DMS114 treated with DMSO at 0.1 percent for 48 hours (cell line): ENCODE measurements at regions not wholly inside any gene's neighbourhood (a gene's known extent, or its start where the extent isn't known, plus 50 kb on each side); places are given as distances from the start of the nearest gene placed in this dataset.
"Not testable (repeated sequence)": the region's sequence is repeated elsewhere in the genome, so short reads cannot be mapped to it uniquely, and the experiment has no call there.

Experiments used
- DNase-seq: peaks from one replicate; lab custom pipeline; 2025; ENCODE audit not compliant: unreplicated experiment; lab: John Stamatoyannopoulos, UW

DNA sequence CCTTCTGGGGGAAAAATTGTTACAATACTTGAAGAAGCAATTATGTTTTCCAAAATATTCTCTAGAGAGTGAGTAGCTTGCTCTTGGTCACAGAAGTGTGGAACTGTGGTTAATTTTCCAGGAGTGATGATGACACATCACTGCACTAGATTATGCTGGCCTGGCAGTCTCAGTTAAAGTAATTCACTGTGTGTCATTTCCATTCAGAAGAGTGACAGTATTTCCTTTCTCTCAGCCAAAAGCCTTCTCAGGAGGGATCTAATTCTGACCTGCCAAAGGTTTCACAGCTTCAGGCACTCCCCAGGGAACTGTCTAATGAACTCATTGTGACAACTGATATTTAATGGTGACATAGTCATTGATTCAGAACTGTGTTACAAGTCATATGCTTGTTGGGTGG is 517.5 kb downstream of the TBC1D32 start:
- DNase-seq, result no peak

DNA sequence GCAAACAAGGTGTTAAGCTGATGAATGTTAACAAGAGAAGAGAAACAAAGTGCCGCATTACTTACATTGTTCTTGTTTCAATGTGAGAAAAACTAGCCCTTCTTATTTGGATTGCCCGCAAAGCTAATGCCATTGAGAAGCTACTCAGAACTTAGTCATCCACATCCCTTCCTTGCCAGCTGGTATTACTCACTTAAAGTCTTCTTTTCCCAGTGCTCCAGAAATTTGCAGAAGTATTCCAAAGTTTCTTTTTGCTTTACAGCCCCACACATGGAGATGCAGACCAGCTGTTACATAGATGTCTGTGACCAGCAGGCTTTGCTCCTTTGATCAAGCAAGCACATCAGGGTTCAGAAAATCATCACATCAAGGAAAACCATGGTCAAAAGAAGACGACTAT is 529.0 kb downstream of the TBC1D32 start:
- DNase-seq, result no peak

GRCh38 chr6:120804612-120805011 is 529.7 kb downstream of the TBC1D32 start:
- no peak for DNase-seq

DNA sequence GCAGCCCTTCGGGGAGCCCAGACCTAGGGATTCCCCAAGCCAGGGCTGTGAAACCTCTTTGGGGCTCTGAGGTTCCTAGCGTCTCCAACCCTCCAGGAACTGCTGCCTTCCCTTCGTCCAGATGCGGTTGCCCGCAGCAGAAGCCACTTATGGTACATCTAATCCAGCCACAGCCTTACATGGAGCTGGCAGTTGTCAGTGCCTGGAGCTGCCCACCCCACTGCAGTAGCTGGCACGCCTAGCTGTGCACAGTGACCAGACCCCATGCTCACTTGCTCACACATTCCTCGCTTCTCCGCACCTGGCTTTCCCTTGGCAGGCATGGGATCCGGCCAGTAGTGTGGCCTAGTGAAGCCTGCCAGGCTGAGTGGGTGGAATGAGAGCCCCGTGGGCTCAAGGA is 547.6 kb downstream of the TBC1D32 start:
- no peak for DNase-seq

GRCh38 chr6:120786256-120786655 is 548.0 kb downstream of the TBC1D32 start:
- no peak for DNase-seq

DNA sequence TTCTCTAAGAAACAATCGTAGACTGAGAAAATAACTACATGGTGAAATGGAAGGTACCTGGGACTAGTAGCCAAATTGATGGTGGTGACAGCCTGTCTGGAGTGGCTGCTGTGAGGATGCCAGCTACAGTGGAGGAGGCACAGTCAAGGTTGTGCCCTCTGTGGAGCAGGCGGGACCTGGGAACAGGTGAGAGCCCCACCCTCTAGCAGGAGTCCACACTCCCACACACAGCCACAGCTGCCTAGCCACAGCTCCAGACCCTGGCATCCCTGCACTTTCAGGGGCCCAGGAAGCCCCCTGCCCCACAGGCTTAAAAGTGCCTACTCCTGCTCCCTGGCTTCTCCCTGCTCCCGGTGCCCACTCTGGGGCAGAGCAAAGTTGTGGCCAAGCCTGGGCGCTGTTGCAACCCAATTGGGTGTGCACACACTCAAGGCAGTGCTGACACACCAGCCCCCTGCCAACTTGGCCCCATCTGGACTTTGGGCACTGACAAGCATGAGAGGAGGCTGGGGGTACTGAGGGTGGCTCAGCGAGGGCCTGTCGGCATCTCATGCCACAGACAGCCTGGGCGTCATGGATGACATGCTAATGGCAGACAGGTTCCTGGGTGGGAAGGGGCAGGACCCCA is 548.7 kb downstream of the TBC1D32 start:
- no peak for DNase-seq

- no peak for DNase-seq
These were observed 554.8 kb downstream of the TBC1D32 start for GRCh38 chr6:120779441-120779840.

DNA sequence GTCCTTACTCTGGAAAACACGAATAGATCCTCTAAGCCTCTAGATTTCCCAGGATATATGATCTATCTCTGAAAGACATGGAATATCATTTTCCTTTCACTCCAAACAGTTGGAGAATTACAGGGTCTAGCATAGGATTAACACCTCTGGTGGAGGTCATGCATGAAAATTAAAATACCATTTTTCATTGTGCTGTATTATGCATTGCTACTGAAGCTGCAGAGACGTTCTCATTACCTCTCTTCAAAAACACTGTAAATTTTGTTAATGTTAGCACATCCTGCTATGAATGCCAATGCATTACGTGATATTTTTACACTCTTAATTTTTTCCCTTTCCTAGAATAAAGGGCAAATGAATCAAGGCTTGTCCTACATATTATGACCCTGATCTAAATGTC is 558.6 kb downstream of the TBC1D32 start:
- DNase-seq, result no peak

GRCh38 chr6:120774275-120774674 is 560.0 kb downstream of the TBC1D32 start:
- DNase-seq, result no peak

GRCh38 chr6:120771019-120771418 is 563.3 kb downstream of the TBC1D32 start:
- DNase-seq, result no peak

DNA sequence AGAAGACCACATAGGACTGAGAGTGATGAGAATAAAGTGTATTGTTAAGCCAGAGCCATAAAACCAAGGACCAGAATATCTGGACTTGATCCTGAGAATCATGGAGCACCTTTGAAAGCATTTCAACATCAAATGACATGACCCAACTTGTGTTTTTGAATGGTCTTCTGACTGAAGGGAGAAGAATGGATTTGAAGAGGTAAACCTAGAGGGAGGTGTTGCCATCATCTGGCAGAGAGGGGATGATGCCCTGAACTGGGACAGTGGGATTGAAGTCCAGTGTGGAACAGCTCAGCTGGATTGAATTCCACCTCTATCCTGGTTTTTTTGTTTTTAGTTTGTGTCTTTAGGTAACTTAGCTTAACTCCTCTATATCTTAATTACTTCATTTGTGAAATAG is 570.0 kb downstream of the TBC1D32 start:
- no peak for DNase-seq

GRCh38 chr6:120759570-120759969 is 574.7 kb downstream of the TBC1D32 start:
- DNase-seq, result no peak

- not testable (repeated sequence) for DNase-seq
These were observed 585.7 kb downstream of the TBC1D32 start for GRCh38 chr6:120748574-120748973.

- DNase-seq, result no peak
These were observed 597.5 kb downstream of the TBC1D32 start for GRCh38 chr6:120736740-120737139.

DNA sequence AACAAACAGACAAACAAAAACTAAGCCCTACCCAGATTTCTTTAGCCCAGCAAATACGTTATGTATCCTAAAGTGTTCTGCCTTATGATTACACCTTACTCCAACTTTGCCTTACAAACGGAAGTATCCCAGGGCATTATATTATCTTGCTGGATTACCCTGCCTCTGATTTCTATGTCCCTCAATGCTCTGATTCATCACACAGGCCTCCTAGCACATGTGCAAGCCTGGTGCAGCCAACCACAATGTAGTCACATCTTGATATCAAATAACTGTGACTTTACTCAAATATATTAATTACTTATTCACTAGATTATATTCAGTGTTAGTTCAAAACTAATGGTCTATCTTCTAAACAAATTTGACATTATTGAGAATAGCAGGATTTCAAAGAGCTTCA is 598.6 kb downstream of the TBC1D32 start:
- no peak for DNase-seq

DNA sequence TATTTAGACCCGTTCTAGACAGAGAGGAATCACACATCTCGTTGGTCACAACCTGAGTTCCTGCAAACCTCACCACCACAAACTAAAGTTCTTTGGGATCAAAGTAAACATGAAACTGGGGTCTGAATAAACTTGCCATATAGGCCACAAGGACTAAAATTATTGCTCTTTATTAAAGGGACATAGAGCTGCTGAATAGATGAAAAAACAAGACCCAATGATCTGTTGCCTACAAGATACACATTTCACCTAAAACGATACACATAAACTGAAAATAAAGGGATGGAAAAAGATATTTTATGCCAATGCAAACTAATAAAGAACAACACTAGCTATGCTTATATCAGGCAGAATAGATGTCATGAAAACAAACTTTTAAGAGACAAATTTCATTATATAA is 623.0 kb downstream of the TBC1D32 start:
- DNase-seq, result no peak

DNA sequence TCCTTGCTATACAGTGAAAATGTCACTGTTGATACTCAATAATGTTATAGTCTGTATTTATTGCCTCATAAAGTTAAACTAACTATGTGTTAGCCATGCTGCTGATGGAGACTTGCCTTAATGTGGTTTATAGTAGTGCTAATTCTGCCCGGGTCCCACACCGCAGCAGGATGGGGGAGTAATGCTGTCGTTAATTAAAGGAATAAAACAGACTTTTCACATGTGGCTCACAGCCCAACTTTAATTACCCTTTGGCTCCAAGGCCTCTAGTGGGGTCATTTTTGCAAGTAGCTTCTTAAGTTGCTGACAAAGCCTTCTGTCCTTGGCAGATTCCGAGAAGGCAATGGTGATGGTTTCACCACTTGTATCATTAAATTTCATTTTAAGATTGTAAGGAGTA is 634.3 kb downstream of the TBC1D32 start:
- DNase-seq, result no peak

DNA sequence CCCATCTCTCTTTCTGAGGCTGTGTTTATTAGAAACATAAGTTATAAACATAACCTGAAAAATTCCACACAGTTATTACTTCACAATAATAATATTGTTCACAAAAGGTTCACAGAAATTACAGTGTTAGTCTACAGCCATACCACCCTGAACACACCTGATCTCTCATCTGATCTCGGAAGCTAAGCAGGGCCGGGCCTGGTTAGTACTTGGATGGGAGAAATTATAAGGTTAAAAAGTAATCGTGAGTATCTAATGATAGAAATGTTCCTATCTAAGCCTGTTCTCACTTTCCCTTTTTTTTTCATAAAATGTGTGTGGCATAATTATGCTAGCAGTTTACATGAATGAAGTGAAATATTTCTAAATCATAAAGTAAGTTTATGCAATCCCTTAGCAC is 647.8 kb downstream of the TBC1D32 start:
- no peak for DNase-seq

- DNase-seq, result no peak
These were observed 652.1 kb downstream of the TBC1D32 start for GRCh38 chr6:120682145-120682544.

- DNase-seq, result no peak
These were observed 653.1 kb downstream of the TBC1D32 start for GRCh38 chr6:120681204-120681603.

GRCh38 chr6:120675886-120676285 is 658.4 kb downstream of the TBC1D32 start:
- no peak for DNase-seq

DNA sequence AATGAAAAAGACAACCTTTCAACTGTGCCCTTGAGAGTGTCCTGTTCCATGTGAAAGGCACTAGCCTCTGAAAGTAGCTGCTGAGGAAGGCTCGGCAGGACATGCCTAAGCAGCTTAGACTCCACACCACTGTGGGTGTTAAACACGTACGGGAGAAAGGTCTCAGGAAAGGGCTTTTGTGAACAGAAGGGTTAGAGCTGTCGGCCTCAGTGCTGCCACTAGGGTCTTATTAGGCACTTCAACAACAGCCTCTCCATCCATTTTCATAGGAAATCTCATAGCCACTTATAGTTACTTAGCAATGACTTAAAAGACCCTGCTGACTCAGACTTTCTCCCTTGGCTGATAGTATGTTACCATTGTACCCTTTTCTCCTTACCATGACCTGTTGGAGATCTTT is 662.8 kb downstream of the TBC1D32 start:
- DNase-seq, result no peak

- no peak for DNase-seq
These were observed 681.8 kb downstream of the TBC1D32 start for GRCh38 chr6:120652506-120652905.

DNA sequence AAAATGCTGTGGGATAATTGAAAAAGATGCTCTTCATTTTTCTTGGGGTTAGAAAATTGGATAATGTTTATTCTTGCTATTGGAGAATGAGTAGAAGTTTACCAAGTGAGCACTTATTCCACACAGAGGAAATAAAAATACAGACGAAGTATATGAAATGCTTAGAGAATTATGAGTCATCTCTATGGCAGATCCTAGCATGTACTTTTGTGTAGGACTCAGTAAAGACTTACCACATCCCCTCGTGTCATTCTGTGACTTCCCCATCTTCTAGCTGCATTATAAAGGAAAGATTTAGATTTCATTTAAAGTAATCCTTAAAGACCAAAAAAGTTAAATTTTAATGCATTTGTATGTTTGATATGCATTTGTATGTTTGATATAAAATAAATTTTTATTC is 685.6 kb downstream of the TBC1D32 start:
- DNase-seq, result no peak
